ENCODE measurements at regions not wholly inside any gene's neighbourhood (a gene's known extent, or its start where the extent isn't known, plus 50 kb on each side); places are given as distances from the start of the nearest gene placed in this dataset.
A peak's percentile ranks its signal among the peaks of the same experiment; 100 is the strongest.

DNA sequence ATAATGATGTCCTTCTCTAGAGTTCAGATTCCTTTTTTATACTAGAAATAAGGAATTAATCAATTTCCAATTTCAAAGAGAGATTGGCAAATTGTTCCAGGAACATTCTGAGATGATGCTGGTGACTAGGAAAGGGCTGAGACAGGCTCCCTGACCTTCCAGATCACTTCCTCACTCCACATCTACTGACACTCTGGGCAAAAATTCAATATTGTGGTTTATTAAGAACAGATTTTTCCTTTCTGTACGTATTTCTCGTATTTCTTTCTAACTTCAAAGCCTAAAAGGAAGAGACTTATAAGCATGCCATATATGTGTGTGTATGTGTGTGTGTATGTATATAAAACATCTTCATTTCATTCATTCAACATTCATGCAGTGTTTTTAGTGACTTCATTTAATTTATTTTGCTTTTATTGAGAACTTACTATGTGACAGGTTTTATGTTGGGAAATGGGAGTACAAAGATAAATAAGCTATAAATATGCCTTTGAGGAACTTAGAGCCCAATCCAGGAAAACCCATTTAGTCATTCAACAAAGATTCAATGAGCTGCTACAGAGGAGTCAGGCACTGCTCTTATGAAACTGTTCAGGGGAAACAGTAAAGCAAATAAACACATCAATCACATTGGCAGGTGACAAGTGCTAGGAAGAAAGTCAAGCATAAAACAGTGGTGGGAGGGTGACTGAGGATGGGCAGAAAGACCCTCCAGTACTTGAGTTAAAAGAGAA is 137.9 kb downstream of the RDH14 start:
- no peak for DNase-seq

DNA sequence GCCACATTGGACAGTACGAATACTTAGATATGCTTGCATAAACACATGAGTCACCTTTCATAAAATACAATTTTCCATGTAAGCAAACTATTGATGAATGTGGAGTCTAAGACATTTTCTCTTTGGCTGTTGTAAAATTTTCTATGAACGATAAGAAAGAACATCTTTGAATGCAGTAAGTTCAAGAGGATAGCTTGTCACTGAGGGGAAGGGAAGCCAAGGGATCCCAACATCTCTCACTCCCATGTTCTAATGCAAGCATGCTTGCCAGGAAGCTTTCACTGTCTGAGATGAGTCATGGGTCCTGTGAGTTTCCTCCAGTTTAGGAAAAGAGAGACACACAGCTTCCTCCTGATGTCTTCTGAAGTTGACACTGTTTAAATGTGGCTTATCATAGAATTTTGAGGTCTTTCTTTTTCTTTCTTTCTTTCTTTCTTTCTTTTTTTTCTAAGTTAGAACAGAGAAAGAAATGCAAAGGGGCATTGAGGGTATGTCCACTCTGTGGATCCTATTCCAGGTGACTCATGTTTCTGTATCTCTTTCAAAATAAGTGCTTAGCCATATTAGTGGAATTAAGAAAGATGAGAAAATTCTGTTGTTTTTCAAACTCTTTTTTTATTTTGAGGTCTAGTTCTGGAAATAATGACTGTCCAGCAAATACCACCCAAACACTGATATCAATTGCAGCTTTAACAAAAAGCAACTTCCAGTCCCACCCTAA is 146.6 kb downstream of the RDH14 start:
- DNase-seq, result no peak

DNA sequence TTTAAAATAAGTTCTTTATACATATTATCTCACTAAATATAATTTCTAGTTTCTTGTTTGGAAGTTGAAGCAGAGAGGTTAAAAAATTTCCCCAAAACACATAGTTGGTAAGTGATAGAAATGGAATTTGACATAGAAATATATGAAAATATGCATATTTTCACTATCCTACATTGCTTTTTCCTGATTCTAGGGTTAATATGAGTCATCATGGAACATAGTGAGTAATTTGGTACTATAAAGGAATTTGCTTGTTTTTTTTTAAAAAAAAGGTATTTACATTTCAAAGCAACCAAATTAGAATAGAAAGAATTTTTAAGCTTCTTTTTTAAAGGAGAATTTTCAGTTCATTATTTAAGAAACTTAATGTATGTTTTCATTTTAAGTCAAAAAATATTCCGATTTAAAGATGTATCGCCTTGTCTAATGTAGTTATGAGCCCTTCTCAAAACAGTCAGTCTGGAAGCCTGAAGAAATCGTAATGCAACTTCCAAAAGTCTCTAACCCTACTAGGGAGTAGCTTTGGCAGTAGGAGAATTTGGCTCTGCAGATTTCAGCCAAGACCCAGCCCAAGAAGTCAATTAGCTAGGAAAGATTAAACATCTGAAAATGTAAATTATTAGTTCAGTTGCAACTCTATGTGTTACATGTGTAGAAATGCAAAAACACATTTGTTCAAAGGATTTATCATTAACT is 147.3 kb downstream of the RDH14 start:
- no peak for DNase-seq

DNA sequence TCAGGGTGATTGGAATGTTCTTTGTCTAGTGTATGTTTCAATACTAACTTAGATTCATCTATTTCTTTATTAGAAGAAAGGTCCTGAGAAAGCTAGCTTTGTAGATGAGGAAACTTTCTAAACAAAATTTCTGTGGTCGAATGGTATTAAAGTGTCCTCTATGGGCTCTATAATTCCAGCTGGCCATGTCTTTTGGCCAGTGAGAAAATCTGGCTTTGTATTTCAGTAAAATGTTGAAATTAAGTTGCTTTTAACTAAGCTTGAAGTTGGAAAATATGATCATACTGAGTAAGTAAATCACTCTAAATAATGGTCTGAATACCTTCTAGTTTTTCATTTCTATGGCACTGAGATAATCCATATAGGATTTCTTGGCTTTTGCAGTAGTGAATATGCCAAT is 148.8 kb downstream of the RDH14 start:
- no peak for DNase-seq

DNA sequence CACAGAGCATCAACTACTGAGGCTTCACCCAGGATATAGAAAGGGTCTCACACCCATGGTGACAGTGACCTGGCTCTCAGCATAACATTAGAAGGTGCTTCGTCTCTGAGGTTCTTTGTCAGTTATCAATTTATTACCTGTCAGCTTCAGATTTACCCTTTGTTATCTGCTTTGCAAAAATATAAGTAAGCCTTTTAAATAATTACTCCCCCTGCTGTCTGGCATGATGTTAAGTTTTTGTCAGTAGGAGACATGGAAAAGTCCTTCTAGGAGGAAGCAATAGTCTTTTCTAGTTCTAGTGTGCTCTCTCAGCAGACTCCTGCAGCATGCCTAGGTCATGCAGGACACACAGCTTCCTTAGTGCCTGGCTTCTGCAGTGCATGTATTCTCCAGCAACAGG is 149.9 kb downstream of the RDH14 start:
- DNase-seq, result no peak

DNA sequence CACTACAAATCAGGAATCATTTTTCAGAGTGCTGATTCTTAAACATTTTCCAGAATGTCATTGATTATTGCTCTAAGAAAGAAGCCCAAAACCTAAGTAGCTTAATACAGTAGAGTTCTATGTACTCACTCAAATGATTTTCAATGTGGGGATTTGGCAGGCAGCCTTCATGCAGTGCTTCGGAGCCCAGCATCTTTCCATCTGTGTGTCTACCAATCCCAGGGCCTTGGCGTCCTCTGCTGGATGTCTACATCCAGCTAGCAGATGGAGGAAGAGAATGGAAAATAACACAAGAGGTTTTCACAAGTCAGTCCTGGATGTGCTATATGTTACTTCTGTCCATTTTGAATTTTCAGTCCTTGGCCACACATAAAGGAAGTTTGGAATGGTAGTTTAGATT is 151.8 kb downstream of the RDH14 start:
- DNase-seq, result no peak

DNA sequence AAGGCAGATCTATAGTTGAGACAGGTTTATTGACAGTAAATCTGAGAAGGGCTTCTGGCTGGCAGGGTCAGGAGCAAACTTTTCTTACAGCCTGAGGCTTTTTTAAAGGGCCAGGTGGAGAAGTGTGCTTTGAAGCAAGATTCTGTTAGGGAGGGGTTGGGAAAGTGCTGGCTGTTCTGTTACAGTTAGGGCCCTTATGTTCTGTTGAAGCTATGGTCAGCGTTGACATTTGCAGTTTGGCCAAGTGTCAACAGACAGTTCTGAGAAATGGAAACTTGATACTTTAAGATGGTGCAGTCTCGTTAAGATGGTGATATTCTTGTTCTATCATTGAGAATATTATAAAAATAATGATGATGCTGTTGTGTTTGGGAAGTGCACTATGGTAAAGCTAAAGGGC is 154.2 kb downstream of the RDH14 start:
- DNase-seq, result no peak

DNA sequence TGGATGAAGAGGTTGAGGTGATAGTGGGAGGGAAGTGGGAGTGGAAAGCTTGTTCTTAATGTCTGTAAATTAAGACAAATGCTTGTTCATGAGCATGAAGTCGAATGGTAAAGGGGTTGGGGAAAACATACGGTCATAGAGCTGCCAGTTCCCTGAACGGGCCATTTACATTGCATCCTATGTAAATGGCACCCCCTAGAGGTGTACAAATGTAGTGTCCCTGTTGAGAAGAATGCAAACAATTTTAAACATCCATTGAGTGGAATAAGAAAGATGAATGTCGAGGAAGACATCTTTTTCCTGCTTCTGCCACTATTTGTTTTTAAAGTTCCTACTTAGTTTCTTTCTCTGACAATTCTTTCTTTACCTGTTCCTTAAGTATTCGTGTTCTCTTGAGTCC is 155.7 kb downstream of the RDH14 start:
- DNase-seq, result peak; percentile 1

DNA sequence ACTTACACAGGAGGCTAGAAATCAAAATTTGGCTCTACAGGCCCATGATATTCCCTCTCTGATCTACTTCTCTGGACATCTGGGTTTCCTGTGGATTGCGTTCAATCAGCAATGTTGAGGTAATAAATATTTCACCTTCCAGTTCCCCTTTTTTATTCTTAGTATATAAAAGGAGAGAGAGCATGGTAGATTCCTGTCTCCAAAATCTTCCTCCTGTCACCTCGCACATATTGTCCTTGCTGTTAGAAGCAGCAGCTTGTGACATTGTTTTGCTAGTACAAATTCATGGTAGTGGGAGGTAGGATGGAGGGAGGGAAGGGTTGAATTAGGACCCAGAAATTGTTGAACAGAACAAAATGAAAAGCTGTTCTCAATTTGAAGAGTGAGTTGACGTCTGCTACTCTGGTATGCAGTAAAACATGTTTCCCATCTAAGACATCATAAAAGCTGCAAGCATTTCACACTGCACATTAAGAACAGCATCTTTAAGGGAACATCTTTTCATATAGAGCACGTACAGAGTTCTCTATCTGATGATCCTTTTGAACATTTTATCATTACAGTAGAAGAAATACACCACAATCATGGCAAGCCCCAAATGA is 156.4 kb downstream of the RDH14 start:
- no peak for DNase-seq

DNA sequence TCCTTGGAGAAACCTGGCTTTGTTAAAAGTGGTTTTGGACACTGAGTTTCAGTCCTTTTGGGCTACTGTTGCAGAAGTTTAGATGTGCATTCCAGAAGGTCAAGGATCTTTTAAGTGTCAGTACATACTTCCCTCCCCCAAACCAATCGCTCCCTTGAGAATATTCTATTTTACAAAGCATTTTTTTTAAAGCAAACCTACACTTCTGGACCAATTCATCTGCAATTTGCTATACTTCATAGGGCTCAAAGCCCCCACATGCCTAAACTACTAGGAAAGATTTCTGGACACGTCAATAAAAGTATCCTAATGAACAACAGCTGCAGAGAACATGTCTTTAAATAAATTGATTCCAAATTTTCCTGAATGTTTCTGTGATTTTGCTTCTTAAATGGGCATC is 157.6 kb downstream of the RDH14 start:
- DNase-seq, result no peak

DNA sequence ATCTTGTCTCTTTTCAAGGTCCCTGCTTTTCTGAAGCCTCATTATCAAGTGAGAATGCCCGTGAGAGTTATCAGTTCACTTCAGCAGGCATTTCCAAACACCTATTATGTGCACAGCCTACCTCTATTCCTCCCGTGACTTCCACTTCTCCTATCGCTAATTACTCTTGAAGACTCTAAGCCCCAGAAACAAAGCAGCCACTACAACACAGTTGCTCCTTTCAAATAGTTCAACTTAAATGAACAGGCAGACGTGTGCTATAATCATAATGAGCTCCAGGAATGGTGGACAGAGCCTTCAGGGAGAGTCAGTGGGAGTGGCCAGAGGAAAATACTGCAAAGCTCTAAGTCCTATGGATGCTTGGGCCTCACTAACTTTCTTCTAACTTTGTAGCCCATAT is 159.0 kb downstream of the RDH14 start:
- DNase-seq, result no peak

DNA sequence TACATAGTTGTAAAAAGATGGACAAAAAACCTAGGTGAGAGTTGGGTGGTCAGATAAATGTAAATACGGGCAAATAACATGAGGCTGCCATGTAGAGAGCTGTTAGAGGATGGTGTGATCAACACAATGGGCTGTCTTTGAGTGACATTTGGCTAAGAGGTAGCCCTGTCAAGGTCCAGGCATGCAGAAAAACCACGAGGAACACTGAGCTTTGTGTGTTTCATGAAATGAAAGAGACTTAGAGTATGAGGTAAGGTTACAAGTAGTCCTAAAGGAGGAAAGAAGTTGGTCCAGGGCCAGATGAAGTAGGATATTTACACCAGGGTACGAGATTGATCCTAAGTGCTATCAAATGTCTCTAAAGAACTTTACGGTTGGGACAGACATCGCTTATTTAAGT is 160.9 kb downstream of the RDH14 start:
- DNase-seq, result no peak

DNA sequence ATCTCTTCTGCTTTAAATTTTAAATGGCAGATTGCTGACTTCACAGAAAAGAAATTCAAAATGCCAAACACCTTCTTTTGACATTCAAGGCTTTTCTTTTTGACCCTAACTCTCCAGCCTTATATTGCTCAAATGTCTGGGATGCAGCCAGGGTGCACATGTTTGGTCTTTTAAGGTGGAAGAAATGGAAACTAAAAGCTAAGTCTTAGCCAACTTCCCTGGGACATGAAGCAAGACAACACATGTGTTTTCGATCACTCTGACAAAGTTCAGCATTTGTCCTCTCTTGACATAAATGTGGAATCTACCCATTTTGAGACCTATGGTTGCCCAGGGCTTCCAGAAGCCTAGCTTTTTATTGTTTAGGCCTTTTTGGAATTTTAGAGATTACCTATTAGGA is 161.6 kb downstream of the RDH14 start:
- DNase-seq, result no peak

DNA sequence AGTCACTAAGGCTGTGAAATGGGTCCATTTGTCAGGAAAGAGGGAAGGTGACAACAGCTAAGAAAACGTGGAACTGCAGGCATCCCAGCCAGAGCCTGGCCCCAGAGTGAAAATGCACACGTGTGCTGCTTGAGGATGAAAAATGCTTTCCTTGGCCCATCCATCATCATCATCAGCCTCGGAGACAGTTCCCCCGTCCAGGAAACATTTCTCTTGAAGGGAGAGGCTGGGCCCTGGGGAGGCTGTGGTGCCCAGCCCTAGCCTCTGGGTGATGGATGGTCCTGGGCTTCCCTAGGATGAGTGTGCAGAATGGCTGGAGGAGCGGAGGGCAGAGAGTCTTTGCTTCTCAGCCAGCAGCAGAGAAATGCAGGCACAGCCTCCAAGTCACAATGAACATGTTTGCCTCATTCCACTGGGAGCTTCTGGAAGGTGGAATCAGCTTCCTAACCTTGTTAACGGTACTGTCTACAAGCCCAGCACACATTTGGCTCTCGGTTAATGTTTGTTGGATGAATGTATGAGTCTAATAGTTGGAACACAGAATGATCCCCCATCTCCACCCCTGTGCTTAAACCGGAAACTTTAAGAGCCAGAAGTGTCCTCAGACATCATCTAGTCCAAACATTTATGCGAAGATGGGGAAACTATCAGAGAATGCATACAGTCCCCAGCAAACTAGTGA is 164.0 kb downstream of the RDH14 start:
- no peak for DNase-seq

DNA sequence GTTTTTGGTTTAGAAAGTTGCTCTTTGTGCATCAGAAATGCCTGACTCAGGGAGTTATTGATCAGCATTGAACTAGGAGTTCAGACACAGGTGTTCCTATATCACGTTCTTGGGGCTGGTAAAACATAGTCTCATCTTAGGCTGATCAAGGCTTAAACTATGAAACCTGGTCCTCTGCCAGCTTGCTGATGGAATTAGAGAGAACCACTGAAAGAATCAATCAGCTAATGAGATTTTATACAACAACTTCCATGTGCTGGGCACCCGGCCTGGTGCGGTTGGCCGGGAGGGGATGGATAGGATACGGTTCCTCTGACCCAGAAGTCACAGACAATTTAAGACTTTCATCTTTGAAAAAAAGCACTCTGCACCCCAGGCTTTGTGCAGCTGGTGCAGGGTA is 164.9 kb downstream of the RDH14 start:
- no peak for DNase-seq

DNA sequence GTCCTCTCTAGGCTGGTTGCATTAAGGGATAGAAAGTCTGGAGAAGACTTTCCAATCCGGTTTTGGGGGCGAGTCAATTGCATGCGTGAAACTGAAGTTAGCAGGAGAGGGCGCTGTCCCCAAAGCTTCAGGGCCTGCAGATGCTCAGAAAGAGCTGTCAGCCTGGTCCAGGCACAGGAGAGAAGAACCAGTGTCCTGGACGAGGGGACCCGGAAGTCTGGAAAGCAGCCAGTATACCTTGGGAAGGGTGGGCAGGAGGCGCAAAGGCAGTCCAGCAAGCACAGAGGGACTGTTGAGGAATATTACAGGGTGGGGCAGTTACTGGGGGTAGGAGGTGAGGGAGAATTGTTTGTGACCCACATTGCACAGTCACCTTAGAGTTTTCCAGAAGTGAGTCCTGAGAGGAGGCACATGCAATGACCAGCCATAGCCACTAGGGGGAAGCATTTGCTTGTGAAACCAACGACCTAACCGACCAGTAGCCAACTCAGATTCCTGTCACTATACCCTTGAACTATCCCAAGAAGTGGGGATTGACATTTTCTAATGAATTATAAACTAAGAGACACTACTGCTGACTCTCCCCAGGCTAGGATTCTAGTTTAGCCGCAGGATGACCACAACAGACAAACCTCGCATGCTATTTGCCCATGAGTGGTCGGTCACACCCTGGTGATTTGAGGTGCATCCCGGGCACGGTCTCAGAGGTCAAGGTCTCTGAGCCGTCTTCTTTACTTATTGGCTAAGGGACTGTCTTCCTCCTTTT is 172.8 kb downstream of the RDH14 start:
- DNase-seq, result peak; percentile 45

DNA sequence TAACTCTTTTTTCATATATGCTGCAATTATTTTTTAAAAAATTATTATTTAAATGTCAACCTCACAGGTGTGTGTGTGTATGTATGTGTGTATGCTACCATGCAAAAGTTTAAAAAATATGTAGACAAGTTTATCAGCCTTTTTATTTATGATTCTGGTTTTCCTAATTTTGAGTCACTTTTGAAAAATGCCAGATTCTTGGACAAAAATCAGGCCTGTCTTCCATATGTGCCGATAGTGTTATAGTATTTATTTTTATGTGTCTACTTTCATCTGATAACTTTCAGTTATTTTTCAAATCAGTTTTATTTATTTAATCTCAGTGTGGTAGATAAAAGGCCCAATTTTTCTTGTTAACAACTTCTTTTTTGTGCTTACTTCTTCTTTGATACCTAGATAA is 176.2 kb downstream of the RDH14 start:
- DNase-seq, result no peak

DNA sequence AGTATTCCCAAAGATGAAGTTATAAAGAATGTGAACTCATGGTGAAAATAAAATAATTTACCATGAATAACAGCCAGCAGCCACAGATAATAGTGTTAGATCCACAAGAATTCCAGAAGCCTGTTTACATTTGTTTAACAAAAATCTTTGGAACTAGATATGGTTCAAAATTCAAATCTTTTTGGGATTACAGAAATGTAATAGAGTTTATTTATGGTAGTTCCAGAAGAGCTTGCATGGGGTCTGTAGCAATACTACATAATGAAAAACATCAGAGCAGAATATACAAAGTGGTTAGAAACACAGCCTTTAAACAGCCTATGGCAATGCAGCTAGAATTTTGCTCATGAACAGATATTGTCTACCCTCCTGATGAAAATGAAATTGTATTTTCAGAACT is 179.1 kb downstream of the RDH14 start:
- DNase-seq, result no peak

DNA sequence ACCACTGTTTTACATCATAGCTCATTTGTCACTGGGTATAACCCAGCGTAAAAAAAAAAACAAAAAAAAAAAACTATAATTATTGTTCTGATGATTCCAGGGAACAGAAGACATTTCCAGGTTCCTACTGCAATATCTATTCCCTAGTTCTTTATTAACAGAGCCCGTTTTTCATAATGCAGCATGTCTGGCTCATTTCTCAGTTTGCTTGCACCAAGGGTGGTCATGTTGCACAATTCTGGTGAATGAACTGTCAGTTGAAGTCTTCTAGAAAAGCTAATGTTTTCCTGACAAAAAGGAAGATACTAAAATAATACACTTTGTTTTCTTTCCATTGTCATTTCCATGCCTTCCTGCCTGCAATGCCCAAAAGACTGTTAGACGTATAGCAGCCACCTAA is 180.1 kb downstream of the RDH14 start:
- DNase-seq, result no peak

DNA sequence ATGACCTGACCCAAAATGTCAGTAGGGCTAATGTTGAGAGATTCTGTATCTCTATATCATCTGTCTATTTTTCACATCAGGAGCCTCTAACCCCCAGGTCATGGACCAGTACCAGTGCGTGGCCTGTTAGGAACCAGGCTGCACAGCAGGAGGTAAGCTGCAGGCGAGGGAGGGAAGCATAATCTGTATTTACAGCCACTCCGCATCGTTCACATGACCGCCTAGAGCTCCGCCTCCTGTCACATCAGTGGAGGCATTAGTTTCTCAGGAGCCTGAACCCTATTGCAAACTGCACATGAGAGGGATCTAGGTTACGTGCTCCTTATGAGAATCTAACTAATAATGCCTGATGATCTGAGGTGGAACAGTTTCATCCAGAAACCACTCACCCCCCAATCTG is 180.6 kb downstream of the RDH14 start:
- no peak for DNase-seq

DNA sequence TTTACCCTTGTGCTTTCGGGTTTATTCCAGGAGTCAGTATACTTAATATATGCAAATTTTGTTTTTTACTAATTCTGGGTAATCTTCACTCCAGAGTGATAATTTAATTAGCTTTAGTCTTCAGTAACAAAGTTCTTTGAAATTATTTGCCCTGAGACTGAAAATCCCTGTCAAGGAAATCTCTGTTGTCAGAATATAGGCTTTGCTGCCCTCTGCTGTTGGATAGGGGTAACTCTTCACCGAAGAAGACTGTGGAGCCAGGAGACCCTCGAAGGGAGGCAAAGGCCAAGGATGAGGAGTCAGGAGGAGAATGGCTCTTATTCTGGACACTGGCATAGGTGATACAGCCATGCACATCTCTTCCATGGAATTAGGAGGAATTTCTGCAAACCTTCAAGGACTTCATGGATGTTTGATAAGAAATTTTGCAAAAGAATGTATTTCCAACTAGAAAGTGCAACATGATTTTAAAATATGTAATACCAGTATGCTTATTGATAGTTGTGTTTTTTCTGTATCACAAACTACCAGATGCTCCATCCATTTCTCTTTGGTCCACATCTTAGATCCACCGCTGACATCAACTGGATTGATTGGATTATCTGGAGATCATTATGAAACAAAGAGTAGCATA is 182.3 kb downstream of the RDH14 start:
- DNase-seq, result peak; percentile 44

DNA sequence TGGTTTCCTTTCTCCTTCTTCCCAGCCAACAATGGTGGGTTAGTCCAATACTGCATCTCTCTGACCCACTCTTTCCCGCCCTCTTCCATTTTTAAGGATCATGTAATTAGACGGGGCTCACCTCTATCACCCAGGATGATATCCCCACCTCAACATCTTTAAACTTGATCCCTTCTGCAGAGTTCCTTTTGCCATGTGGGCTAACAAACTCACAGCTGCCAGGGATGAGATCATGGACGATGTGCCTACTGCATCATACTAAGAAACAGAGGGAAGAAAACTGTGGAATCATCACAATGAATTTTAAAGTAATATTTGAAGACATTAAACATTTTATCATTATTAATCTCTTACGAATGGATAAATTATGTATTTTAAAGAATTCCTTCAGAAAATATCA is 183.5 kb downstream of the RDH14 start:
- no peak for DNase-seq

All from NCI-H1105 treated with DMSO at 0.1 percent for 48 hours (cell line).